GM19468 (cell line): ENCODE measurements at regions not wholly inside any gene's neighbourhood (a gene's known extent, or its start where the extent isn't known, plus 50 kb on each side); places are given as distances from the start of the nearest gene placed in this dataset.

ENCODE experiments used
- ATAC-seq: cut with Tn5 transposase; IDR thresholded peaks from one replicate; pipeline ENCODE4 v1.9.1; 2021; ENCODE audit warnings: mild to moderate bottlenecking, moderate library complexity, moderate number of reproducible peaks; ENCODE audit not compliant: unreplicated experiment; ENCODE audit errors: extremely low read depth

- no peak for ATAC-seq
These were observed 289.2 kb downstream of the ZSWIM6 start for GRCh38 chr5:61621202-61621650.

DNA sequence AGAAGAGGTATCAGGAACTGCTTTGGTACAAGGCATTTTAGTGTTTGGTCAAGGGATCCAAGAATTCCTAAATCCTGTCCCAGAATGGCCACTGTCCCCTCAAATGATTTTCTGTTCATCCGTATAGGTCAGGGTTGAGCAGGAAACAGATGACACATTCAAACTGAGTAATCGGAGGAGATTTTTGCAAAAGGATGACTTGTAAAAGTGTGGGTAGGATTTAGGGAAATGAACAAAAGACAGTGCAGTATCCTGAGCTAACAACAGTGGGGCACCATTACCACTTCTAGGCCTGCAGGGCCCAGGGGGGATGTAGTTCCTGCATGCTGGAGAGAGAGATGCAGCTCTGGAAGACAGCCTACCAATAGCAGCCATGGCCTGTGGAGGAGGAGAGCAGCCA lies 290.1 kb downstream of the ZSWIM6 start:
- no peak for ATAC-seq

DNA sequence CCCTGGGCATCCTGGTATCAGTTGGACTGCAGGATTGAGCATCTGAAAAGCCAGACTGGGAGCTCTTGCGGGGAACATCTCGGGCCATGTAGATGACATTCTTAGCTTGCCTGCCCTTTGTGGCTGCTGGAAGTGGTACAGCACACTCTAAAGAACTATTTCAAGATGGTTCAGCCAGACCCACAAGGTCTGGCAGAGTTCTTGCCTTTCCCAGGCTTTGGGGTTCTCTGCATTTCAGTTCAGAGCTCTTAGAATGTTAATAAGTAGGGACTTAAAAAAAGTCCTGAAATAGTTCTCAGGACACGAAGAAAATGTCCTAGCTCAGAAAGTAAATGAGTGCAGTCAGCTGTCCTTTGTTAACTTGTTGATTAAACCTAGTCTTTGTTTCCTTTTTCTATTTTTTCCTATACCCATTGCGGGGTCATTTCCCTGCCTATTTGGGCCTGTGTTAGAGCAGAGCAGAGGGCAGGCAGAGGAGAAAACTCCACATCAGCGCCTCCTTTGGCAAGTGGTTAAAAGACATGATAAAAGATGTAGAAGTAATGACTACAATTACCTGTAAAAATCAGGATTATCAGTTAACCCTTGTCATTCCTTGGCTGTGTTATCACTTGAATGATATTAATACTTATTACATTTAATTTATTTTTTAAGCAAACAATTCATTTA lies 291.5 kb downstream of the ZSWIM6 start:
- no peak for ATAC-seq

DNA sequence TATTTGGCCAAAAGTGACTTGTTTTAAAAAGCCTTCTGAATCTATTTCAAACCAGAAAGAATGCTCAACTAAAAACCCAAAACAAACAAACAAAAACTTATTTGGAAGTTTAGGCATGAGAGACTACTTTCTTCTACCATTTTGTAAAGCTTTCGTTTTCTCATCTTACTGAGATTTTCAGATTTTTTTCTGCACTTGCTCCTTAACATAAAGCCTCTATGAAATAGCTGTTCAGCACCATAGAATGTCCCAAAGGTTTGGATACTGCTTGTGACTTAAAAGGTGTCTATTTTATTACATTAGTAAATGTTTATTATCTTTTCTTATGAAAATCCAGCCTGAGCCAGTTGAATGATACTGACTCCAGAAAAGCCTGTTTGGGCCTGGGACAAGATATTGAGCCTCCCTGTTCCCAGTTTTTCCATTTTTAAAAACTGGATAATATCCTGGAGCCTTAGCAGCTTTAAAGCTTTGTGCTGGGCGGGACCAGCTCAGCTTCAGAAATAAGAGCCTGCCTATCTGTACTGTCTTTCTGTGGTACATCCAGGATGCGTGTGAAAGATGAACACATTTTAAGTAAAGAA lies 292.6 kb downstream of the ZSWIM6 start:
- no peak for ATAC-seq

DNA sequence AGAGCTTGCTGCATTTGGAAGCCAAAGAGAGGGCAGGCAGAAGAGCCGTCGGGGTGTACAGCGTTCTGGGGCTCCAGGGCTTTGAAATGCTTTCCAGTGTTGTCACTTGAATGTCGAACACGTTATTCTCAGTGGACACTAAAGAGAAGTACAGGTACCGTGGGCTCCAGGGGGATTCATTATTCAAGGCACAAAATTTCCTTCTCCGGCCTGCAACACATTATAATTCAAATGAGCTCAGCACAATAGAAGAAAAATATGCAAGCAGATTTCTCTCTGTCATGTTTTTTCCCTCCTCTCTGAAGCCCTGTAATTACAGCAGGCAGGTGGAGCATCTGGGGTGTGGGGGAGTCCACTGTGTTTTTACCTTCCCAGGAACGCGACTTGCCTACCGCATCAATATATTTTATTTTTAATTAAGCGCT lies 293.1 kb downstream of the ZSWIM6 start:
- ATAC-seq, result no peak

- ATAC-seq, result no peak
These were observed 293.9 kb downstream of the ZSWIM6 start for GRCh38 chr5:61625681-61626621.

DNA sequence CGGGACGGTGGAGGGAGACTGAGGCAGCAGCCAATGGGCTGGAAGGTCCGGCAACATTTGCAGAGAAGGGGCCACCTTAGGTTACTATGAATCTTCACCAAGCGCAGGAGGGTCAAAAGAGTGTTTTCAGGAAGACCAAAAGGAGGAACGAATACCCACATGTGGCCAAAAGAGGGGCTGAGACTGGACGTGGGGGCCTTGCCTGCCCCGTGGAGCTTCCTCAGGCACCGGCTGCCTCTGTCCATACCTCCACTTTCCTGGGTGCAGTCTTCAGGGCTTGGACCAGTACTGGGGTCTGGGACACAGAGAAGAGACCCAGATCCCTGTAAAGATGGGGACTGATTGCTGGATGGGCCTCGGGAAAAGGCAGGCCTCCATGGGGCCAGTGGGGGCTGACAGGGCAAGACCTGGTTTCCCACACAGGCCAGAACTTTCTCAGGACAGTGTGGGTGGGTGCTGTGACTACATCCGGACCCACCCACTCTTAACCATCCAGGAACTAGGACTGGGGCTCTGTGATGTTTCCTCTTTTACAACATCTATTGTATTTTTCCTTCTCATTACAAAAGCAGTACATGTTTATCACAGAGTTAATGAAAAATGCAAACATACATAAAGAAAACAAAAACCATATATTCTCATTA lies 294.7 kb downstream of the ZSWIM6 start:
- ATAC-seq, result no peak

DNA sequence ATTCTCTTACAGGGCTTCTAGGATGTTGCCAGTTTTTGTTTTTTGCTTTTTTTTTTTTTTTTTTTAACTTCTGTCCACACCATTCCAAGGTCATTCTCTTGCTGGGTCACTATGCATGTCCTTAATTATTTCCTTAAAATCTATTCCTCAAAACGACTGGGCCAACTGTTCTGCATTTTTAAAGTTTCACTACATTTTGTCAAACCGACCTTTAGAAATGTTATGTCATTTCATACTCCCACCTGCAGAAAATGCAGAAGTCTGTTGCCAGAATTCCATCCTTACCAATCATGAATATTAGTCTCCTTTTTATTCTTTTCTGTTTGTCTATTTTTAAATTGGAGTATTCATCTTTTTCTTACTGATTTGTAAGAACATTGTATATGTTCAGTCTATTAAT lies 295.5 kb downstream of the ZSWIM6 start:
- no peak for ATAC-seq

DNA sequence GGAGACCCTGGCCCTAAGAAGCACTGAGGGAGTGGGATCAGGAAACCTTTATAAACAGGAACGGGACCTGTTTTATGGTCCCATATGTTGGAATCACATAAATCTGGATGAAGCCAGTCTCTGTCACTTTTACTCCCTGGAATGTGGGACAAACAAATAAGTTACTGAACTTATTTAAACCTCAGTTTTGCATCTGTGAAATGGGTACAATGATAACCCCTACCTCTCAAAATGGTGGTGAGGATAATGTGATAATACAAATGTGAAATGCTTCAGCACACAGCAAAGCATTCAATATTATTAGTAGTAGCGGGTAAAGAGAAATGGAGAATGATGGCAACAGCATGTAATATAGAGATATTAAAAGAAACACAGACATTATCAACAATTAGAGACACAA lies 298.9 kb downstream of the ZSWIM6 start:
- ATAC-seq, result no peak

DNA sequence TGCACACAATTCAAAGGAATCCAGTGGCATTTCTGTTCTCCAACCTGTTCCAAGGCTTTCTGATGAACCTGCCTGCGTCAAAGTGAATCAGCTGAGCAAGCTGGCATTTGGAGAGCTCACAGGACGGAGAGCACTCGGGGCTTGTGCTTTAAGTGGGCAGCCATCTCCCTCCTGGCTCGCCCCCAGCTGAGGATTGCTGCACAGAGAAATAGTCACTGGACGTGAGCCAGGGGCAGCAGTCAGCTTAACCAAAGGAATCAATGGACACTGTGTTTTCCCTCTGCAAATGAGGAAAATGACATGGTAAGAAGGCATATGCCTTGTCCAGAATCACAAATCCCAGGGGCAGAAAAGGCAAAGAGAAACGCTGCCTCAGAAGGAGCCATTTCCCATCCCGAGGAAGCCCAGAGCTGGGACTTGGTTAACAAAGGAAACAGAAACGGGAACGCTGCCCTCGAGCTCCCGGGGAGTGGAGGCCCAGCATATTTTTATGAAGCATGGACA lies 299.4 kb downstream of the ZSWIM6 start:
- ATAC-seq, result no peak

DNA sequence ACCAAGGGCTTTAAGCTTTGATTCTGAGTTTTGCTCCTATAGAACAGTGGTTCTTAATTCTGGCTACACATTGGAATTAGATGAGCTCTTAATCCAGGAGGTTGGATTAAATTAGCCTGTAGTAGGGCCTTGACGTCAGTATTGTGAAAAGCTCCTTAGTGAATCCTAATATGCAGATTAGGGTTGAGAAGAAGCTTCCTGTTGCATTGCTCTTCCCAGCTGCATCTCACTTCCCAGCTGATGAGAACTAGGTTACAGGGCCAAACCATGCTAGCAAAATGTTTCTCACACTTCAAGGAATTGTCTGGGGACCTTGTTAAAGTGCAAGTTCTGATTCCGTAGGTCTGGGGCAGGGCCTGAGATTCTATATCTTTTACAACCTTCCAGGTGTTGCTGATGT lies 300.0 kb downstream of the ZSWIM6 start:
- ATAC-seq, result no peak

GRCh38 chr5:61635271-61635670 lies 303.2 kb downstream of the ZSWIM6 start:
- ATAC-seq, result no peak

DNA sequence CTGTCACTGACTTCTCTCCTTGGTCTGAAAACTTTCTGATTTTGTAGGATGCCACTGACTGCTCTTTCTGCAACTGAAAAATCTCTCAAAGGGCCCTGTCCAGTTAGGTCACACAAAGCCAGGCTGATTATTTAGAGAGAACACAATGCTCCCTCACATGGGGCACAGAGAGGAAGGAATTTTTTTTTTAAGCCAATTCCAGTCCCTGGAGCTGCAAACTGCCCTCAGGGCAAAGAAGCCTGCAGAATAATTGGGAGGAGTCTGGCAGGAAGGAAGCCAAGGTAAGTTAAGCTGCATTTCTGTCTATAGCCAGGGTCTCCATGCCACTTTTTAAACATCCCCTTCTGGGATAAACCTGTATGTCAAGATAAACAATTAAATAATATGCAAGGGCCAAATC lies 305.5 kb downstream of the ZSWIM6 start:
- ATAC-seq, result no peak

- ATAC-seq, result no peak
These were observed 306.4 kb downstream of the ZSWIM6 start for GRCh38 chr5:61638476-61638875.

DNA sequence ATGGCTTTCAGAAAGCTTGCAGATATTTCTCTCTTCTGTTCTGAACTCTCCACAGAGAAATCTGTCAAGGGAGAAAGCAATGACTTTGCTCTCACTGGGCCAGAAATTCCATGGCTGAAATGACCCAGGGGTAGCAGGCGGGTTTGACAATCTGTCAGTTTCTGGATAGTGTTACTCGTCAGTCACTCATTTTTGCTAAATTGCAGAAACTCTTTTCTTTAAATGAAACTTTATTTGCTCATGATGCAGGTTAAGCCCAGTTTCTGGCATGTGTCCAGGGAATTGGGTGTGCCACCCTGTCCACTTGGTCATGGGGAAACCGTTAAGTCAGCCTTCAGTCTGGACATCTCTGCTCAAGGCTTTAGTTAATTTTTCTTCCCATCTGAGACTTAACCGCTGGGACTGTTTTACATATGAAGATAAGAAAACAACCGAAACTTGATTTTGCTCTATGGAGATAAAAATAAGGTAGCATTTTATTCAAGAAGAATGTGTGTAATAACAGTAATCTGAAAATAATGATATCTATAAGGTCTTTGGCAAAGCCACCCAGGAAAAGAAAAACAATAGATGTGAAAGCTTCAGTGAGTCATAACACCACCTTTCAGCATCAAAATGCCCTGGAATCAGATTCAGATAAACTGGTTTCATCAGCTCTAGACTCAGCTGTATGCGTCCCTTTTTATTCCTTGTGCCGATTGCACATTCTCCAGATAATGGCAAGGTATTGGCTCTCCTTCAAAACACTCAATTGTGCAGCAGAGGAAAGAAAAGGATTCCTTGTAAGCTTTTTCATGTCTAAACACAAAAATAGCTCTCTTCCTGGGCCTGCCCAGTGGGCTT lies 308.3 kb downstream of the ZSWIM6 start:
- ATAC-seq, result no peak

DNA sequence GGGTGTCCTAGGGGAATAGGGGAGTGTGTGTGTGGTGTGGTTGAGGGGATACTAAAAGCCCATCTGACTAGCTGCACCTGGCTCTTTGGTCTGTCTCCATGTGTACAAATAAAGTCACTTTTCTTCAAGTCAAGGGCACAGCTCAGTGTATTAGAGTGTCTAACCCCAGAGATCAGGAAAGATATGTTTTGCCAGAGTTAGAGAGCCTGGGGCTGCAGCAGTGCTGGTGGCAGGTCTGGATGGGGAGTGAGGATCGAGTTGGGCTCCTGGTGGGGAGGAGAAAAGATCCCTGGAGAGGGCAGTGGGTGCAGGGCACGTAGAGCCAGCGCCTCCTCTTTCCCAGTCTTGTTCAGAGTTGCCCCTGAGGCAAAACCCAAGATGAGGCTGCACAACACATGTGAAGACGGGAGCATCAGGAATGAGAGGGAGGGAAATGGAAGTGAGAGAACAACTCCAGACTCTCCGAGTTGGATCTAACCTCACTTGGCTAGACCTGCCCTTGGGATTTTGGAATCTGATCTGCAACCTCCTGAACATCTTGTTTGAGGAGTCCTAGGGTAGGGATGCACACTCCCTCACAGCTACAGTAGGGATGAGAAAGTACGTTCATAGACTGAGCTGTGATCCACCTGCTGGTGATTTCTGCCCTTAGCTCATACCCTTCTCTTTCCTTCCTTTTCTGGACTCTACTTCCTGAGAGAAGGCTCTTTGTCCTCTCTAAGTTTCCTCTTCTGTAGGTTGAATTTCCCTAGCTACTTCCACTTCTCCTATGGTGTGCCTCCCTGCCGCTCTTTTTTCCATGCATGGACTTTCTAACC lies 309.9 kb downstream of the ZSWIM6 start:
- ATAC-seq, result no peak

DNA sequence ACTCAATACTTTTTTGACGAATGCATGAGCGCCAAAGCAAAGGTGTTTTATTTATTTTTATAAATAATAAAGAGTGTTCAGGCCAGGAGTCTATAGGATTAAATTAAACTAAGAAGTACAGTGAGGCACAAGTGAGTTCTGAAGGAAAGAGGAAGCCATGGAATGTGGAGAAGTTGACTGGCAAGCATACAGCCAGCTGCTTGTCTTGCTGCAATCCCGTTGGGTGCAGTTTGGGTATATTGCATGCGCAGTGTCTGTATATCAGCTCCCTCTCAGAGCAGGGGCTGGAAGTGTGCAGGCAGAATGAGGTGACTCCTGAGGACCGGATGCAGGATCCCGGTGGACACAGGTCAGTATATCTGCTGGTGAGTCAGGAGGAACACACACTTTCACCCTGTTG lies 315.6 kb downstream of the ZSWIM6 start:
- ATAC-seq, result no peak

- no peak for ATAC-seq
These were observed 317.2 kb downstream of the ZSWIM6 start for GRCh38 chr5:61649231-61649630.

- ATAC-seq, result no peak
These were observed 317.9 kb downstream of the ZSWIM6 start for GRCh38 chr5:61649971-61650370.
